GM18507 (cell line): ENCODE measurements at regions not wholly inside any gene's neighbourhood (a gene's known extent, or its start where the extent isn't known, plus 50 kb on each side); places are given as distances from the start of the nearest gene placed in this dataset.
"Not testable (repeated sequence)": the region's sequence is repeated elsewhere in the genome, so short reads cannot be mapped to it uniquely, and the experiment has no call there.

Source experiments
- DNase-seq: peaks from one replicate; pipeline ENCODE4 v3.0.0; 2011; ENCODE audit warnings: low read depth; ENCODE audit not compliant: insufficient read length; ENCODE audit errors: extremely low spot score
- FAIRE-seq: peaks from 2 replicates; lab custom pipeline; 2011; peaks lifted over from hg19 to GRCh38; lab: Jason Lieb, UNC

GRCh38 chr1:189313488-189313887 lies 1164.2 kb downstream of the BRINP3 start:
- DNase-seq (no peak), FAIRE-seq (no peak)

DNA sequence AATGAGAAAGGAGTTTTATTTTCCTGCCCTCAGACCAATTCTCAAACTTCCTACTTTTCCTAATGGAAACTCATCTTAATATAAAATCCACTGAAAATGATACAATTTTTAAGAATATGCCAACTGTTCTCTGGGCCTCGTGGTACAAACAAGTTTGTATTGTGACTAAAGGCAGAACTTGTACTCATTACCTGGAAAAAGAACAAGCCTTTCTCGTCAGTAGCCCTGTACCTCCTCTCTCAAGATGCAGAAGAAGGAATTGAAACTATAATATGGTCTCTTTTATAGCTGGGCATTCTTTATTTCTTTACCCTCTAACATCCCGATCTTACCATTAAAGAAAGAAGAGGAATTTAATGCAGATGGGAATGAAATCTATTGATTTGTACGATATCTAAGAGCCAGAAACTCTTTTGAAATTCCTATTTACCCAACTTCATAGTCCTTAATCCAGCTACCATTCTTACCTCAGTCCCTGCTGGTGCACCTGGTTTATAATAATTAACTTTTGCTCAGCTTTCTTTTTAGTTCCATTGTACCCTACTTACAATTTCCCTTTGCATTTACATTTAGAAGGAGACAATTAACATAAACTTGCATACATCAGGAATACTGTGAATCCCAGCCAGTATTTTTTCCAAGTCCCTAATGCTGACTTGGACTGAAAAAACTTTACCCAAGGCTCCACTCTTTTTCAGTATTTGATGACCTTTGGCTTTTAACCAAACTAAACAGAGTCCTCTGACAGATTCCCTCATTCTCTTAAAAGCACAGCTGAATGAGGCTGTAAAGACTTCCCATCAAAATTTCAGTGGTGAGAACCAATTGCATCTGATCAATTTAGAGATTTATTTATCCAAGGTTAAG lies 1162.4 kb downstream of the BRINP3 start:
- DNase-seq (no peak), FAIRE-seq (no peak)

DNA sequence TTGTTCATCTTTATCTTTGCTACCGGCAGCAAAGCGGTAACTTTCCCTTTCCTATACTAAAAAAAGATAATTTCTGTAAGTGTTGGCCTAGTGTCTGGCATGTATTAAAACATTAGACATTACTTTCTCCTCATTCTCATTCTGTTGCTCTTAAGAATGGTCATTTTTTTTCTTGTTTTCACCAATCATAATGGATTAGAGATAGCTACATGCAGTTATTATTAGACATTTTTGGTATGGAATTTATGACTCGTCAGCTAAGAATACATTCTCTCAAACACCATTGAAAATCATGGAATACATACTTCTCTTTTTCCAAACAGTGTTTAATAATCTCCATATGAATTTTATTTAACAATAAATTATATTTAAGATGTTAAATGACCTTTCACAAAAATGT lies 1154.6 kb downstream of the BRINP3 start:
- FAIRE-seq (no peak), DNase-seq (no peak)

DNA sequence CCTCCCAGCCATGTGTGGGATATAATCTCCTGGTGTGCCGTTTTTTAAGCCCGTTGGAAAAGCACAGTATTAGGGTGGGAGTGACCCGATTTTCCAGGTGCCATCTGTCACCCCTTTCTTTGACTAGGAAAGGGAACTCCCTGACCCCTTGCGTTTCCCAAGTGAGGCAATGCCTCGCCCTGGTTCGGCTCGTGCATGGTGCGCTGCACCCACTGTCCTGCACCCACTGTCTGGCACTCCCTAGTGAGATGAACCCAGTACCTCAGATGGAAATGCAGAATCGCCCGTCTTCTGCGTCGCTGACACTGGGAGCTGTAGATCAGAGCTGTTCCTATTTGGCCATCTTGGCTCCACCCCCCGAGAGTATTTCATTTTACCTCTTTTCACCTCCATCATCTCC lies 1146.6 kb downstream of the BRINP3 start:
- not testable (repeated sequence) for DNase-seq, FAIRE-seq

DNA sequence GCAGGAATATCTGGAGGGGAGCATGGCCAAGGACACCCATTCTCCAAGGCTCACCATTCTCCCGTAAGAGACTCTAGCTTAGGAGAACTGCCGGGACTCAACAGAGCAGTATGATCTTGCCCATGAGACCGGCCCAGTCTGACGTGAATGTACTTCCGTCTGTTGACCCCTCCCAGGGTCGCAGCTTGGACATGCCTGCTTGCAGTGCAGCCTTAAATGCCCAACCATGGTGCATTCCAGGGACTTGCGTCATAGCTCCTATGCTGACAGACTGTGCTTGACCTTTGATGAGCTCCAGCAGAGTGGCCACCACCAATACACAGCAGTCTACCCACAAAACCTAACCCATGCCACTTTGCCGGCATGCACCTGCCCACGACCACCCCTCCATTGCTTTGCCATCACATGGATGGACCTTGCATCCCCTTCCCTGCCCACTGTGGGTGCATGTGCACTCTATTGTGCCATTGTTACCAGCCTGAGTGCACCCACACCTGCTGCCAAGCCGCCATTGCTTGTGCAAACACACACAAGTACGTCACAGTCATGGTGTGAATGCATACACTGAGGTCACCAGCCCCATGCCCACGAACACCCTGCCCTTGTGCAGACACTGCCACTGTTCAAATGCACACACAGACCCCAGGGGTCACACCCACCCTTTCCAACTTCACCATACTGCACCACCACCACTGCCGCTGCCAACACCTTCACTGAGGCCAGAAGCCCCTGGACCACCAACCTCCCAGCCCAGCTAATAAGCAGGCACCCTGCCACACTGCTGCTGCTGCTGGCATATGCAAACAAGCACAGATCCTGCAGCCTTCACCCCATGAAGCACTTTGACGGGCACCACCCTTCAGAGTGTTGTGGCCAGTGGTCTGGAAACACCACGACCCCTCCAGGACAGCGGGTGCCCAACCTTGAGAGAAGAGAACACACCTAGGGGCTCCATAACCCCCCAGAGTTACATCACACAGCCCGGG lies 1141.3 kb downstream of the BRINP3 start:
- no peak for DNase-seq
- no peak for FAIRE-seq

DNA sequence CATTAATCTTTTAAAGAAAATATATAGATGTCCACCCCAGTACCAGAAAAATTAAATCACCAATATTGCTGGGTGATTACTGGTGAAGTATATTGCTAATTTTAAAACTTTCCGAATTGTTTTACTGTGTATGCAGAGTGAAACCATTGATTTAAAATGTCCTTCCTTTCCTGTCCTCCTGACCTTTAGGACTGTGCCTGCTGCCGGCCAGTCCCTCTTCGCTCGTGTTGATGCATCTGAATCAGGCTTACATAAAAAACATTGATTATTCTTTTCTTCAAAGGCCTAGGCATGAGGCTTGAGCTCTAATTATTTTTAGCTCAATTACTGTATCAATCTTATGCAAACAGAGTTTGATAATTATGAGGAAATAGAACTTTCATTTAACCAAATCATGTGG lies 1128.1 kb downstream of the BRINP3 start:
- DNase-seq (no peak), FAIRE-seq (no peak)

GRCh38 chr1:189350983-189351616 lies 1126.6 kb downstream of the BRINP3 start:
- FAIRE-seq, result no peak
- DNase-seq, result no peak

DNA sequence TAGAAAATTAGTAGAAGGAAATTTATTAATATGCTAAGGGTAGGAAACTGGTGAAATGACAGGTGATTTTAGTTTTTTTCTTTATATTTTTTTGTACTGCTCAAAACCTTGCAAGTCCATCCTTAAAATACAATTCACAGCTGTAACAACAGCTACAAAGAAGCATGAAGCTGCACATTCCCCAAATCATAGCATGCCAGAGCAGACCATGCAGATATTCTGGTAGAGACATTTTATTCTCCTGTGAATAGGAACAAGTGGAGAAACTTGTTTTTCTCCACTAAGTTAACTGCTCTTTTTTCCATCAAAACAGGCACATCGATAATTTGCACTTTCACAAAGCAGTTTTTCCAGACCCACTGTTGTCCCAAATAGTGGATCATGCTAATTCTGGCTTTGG lies 1125.7 kb downstream of the BRINP3 start:
- no peak for DNase-seq
- FAIRE-seq, result no peak

DNA sequence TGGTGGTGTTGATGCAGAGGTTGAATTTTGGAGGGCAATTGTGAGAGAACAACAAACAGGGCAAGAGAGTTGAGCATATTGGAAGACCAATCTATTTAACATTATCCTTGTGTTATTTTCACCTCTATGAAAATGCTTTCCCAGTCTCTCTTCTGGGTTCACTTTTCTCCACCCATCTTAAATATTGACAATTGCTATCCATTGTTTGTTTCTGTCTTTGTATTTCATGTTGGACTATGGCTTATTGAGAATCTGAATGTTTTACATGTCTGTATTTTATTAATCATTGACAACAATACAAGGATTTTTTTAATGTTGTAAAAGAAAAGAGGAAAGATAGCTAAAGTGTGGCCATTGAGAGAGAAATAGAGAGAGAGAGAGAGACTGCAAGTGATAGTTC lies 1121.5 kb downstream of the BRINP3 start:
- no peak for FAIRE-seq
- no peak for DNase-seq

DNA sequence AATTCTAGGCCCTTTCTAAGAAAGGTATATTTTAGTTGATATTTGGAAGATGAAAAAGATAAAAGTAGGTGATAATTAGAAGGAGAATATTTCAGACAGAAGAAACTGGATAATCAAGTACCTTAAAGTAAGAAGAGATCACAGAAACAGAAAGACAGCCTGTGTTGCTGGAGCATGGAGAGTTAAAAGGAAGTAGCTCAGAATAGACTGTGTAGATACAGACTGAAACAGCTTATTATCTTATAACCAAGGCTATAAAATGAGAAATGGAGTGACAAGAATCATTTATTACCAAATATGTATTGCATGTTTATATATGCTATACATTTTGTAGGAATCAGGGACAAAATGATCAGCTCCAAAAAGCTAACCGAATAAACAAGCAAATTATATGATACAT lies 1120.3 kb downstream of the BRINP3 start:
- DNase-seq (no peak), FAIRE-seq (no peak)

DNA sequence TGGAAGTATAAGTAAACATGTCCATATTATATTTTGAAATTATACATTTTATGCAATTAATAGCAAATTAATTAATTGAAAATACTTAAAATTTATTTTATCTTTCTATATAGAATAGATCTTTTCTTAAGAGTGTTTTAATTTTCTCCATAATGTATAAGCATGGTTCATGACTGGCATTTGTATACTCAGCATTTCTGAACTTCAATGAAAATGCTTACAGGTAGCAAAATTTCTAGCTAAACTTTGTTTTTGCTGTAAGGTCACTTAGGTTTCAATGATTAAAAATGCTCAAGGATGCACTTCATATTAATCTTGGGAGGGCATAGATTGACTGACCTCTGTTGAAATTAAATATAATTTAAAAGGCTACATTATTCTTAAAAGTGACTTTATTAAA lies 1108.1 kb downstream of the BRINP3 start:
- FAIRE-seq (no peak), DNase-seq (no peak)

- FAIRE-seq (no peak), DNase-seq (no peak)
Measured at GRCh38 chr1:189374816-189375215, 1102.8 kb downstream of the BRINP3 start.

GRCh38 chr1:189405419-189405818 lies 1072.2 kb downstream of the BRINP3 start:
- no peak for FAIRE-seq

DNA sequence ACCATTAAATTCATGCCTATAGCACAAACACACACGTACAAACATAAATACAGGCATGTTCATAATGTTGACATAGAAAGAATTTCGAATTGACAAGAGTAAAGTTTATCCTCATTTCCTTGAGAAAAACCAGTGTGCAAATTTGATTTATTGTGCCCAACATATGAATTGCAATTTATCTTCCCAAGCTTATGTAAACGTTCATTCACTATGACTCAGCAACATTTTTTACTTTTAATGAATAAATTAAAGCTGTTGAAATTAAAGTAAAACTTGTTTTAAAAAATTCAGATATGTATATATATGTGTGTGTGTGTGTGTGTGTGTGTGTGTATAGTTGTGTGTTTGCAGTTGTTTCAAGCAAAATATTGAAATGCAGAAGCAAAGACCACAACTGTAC lies 1067.9 kb downstream of the BRINP3 start:
- DNase-seq (no peak), FAIRE-seq (no peak)

More at GRCh38 chr1:189405419-189405818, 1072.2 kb downstream of the BRINP3 start:
- no peak for DNase-seq

GRCh38 chr1:189424746-189425331 lies 1052.8 kb downstream of the BRINP3 start:
- FAIRE-seq, result no peak
- no peak for DNase-seq

- DNase-seq, result no peak
- no peak for FAIRE-seq
Measured at GRCh38 chr1:189429610-189430009, 1048.1 kb downstream of the BRINP3 start.

- no peak for FAIRE-seq
- no peak for DNase-seq
Measured at GRCh38 chr1:189431447-189431846, 1046.2 kb downstream of the BRINP3 start.

- DNase-seq (no peak), FAIRE-seq (no peak)
Measured at GRCh38 chr1:189432753-189433152, 1044.9 kb downstream of the BRINP3 start.

GRCh38 chr1:189434461-189434860 lies 1043.2 kb downstream of the BRINP3 start:
- DNase-seq (no peak), FAIRE-seq (no peak)

GRCh38 chr1:189435398-189435797 lies 1042.3 kb downstream of the BRINP3 start:
- FAIRE-seq (no peak), DNase-seq (no peak)
